Heart left ventricle (tissue), 16 donors: ENCODE measurements at regions not wholly inside any gene's neighbourhood (a gene's known extent, or its start where the extent isn't known, plus 50 kb on each side); places are given as distances from the start of the nearest gene placed in this dataset.
A peak's percentile ranks its signal among the peaks of the same experiment; 100 is the strongest.

Source experiments
- ATAC-seq, 4 donors: fragments of 200-7000 bp; cut with Tn5 transposase; one replicate each; pipeline ENCODE4 v1.9.1; 2020 to 2022; ENCODE audit warnings: moderate library complexity in 4 of 4, mild to moderate bottlenecking in 3 of 4, moderate number of reproducible peaks in 1 of 4
- DNase-seq, 5 donors: peaks; one replicate each; pipeline ENCODE4 v3.0.0-alpha.2; 2020
- H3K27ac ChIP-seq, 12 donors: fragments of 200-600 bp; sonication (generic) in 4 of 12; one replicate each; pipeline versions ENCODE4 v1.5.0 to v1.8.0; 2016 to 2022; ENCODE audit warnings: mild to moderate bottlenecking in 2 of 12
- H3K27me3 ChIP-seq, 9 donors: fragments of 200-600 bp; sonication (generic) in 2 of 9; one replicate each; pipeline versions ENCODE4 v1.5.1 to v1.8.0; 2016 to 2022; ENCODE audit warnings: mild to moderate bottlenecking in 3 of 9
- H3K36me3 ChIP-seq, 9 donors: fragments of 200-600 bp; sonication (generic) in 2 of 9; one replicate each; pipeline versions ENCODE4 v1.5.0 to v1.8.0; 2018 to 2022; ENCODE audit warnings: mild to moderate bottlenecking in 2 of 9
- H3K4me1 ChIP-seq, 12 donors: fragments of 200-600 bp; sonication (generic) in 4 of 12; one replicate each; pipeline versions ENCODE4 v1.5.0 to v1.8.0; 2016 to 2022; ENCODE audit warnings: mild to moderate bottlenecking in 3 of 12
- H3K4me3 ChIP-seq, 12 donors: fragments of 200-600 bp; sonication (generic) in 4 of 12; one replicate each; pipeline versions ENCODE4 v1.5.0 to v1.8.0; 2017 to 2022; ENCODE audit warnings: mild to moderate bottlenecking in 9 of 12, moderate library complexity in 4 of 12
- H3K9me3 ChIP-seq, 12 donors: fragments of 200-600 bp; sonication (generic) in 4 of 12; one replicate each; pipeline versions ENCODE4 v1.5.0 to v1.8.0; 2016 to 2022; ENCODE audit warnings: mild to moderate bottlenecking in 1 of 12
- POLR2A ChIP-seq, 2 donors: fragments of 450-650 bp; IDR thresholded peaks; one replicate each; pipeline ENCODE4 v1.6.1; 2017; ENCODE audit warnings: antibody characterized with exemption in 2 of 2, mild to moderate bottlenecking in 2 of 2, moderate library complexity in 2 of 2
- WGBS, 4 donors: extraction: QIAGEN DNeasy Blood & Tissue Kit in 2 of 4; methylation state at CpG; one replicate each; pipeline versions ENCODE4 v1.1.5 to v1.1.7; 2013 to 2018; 5-methylcytosine and 5-hydroxymethylcytosine counted together
- intact Hi-C, 10 donors: fragments of 100-400 bp; cut with DNase I; formaldehyde crosslinking; loops; one replicate each; pipeline versions ENCODE4 v1.11.1 to v1.14.2; 2022
- TF ChIP-seq, protein P1 (sequence below), 12 donors: fragments of 200-600 bp; sonication (generic) in 4 of 12; IDR thresholded peaks; one replicate each; pipeline versions ENCODE4 v1.5.0 to v1.8.0; 2018 to 2022; ENCODE audit warnings: antibody characterized with exemption in 12 of 12, mild to moderate bottlenecking in 5 of 12
- donor health status: ischemic (EF 13 %, LVEDD 7.1; RV severe dilation, severe dysfunction).
- donor health status: healthy with polysubstance abuse.
- donor health status: DM: no; HTN: yes; CAD: no.
- donor health status: DM: no; HTN: no; CAD: no.
- donor health status: ischemic (EF 25% LVEDD 6.9; RV normal size, moderate dysfunction).
- donor health status: ischemic (EF 25% LVEDD 5.7; RV mildly dilated, moderate dysfunction).
- donor health status: healthy.
- donor health status: DM: yes; HTN: yes; CAD: no.
- donor health status: ischemic (EF 35%, LVEDD 5.7; RV mildly dilated, moderate dysfunction).
- donor health status: nonischemic (EF 11% LVEDD 7.7; RV severe dilation, severe dysfunction).
- donor health status: DM: yes; HTN: yes; CAD: no.
- donor health status: PGD.
- donor health status: ischemic (EF 29% LVEDD 5.4; RV normal size, mild dysfunction).
- donor health status: nonischemic (EF 23%, LVEDD 6.1; RV moderate dilation, normal function).

DNA sequence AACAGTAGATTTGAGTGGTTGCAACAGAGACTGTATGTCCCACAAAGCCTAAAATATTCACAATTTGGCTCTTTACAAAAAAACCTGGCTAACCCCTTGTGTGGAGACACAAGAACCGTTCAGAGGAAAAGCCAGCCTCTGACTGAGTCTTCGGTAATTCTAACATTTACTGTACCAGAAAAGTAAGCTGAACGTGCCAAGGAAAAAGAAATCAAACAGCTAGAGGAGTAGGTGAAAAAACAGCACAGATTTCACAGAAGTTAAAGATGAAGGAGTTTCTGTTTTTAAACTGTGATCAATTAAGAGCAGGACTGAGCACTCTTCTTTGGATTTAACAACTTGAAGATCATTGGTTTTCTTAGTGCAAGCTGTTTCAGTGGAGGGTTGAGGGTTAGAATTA, 424.7 kb upstream of the KIRREL3 start:
- Histone ChIP-seq H3K4me1 (no peaks in the 10 kb centered on the region), H3K27me3 (peaks cover 0 to 7% (median 0%) of the 10 kb centered on the region in 9 donors), H3K36me3 (no peaks in the 10 kb centered on the region), H3K4me3 (no peak overlapping the region), H3K9me3 (peaks cover 0 to 4% (median 0%) of the 10 kb centered on the region in 12 donors), H3K27ac (no peak overlapping the region)
- WGBS, 4 donors: 78 to 84% (median 79%) methylated on average over 3 of the region's 3 CpGs
- DNase-seq (no peak), ATAC-seq (no peak)
- intact Hi-C loops: no loop called here
- TF ChIP-seq, protein P1, sequence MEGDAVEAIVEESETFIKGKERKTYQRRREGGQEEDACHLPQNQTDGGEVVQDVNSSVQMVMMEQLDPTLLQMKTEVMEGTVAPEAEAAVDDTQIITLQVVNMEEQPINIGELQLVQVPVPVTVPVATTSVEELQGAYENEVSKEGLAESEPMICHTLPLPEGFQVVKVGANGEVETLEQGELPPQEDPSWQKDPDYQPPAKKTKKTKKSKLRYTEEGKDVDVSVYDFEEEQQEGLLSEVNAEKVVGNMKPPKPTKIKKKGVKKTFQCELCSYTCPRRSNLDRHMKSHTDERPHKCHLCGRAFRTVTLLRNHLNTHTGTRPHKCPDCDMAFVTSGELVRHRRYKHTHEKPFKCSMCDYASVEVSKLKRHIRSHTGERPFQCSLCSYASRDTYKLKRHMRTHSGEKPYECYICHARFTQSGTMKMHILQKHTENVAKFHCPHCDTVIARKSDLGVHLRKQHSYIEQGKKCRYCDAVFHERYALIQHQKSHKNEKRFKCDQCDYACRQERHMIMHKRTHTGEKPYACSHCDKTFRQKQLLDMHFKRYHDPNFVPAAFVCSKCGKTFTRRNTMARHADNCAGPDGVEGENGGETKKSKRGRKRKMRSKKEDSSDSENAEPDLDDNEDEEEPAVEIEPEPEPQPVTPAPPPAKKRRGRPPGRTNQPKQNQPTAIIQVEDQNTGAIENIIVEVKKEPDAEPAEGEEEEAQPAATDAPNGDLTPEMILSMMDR (IDR thresholded peaks at IDR 0.05): no peak
- no peak for TF ChIP-seq POLR2A (IDR thresholded peaks at IDR 0.05)

DNA sequence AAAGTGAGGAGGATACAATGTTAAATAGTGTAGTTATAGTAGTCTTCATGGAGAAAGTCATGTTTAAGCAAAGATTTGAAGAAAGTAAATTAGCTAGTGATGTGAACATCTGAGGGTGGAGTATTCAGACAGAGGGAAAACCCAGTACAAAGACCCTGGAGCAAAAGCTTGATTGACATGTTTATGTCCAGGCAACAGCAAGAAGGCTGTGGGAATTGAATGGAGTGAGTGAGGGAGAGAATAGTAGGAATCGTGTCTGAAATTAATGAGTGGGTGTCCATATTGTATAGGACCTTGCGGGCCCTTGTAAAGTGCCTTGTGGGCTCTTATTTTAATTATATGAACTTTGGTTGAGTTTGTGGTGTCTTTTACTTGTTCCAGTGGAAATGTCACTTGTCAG, 424.1 kb upstream of the KIRREL3 start:
- Histone ChIP-seq H3K9me3 (peaks cover 0 to 4% (median 0%) of the 10 kb centered on the region in 12 donors), H3K27ac (no peak overlapping the region), H3K4me1 (no peaks in the 10 kb centered on the region), H3K4me3 (no peak overlapping the region), H3K36me3 (no peaks in the 10 kb centered on the region), H3K27me3 (peaks cover 0 to 7% (median 0%) of the 10 kb centered on the region in 9 donors)
- no peak for TF ChIP-seq POLR2A (IDR thresholded peaks at IDR 0.05)
- TF ChIP-seq, protein P1 (IDR thresholded peaks at IDR 0.05): no peak
- no peak for DNase-seq
- WGBS, 4 donors: 84 to 88% (median 87%) methylated on average over 2 of the region's 2 CpGs
- ATAC-seq: no peak
- intact Hi-C loops: no loop called here

GRCh38 chr11:127420139-127420538, 419.6 kb upstream of the KIRREL3 start:
- intact Hi-C loops: no loop called here
- ATAC-seq (no peak), DNase-seq (no peak)
- Histone ChIP-seq H3K4me3 (no peak overlapping the region), H3K9me3 (peaks cover 0 to 4% (median 0%) of the 10 kb centered on the region in 12 donors), H3K4me1 (no peaks in the 10 kb centered on the region), H3K36me3 (no peaks in the 10 kb centered on the region), H3K27me3 (peaks cover 0 to 7% (median 0%) of the 10 kb centered on the region in 9 donors), H3K27ac (no peak overlapping the region)
- TF ChIP-seq, protein P1 (IDR thresholded peaks at IDR 0.05): peak in 2 of 12 donors; percentile 16 to 21
- TF ChIP-seq POLR2A (IDR thresholded peaks at IDR 0.05): no peak

DNA sequence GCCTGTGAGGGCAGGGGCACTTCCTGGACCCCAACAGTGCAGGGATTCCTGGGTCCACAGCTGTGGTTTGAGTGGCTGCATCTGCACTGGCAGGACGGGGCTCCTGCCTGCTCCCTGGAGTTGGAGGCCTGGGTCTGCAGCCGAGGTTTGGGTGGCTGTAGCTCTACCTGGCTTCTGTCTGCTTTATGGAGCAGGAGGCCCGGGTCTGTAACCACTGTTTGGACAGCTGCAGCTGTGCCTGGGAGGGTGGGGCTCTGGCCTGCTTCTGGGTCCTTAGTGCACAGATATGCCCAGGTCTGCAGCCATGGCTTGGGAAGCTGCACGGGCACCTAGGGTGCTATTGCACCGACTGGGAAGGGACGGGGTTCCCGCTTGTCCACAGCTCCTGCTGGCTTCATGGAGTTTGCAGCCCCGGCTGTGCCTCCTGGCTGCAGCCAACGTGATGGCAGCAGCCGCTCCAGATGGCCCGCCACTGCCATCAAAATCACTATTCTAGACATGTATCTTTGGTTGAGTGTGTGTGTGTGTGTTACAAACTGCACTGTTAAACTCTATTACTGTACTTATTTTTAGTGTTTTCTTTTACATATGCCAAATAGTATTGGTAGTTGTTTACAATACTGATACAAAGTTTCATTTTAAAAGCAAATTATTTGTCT, 412.3 kb upstream of the KIRREL3 start:
- no peaks in the 10 kb centered on the region for H3K4me1 ChIP-seq
- DNase-seq (no peak), ATAC-seq (no peak)
- intact Hi-C loops: no loop called here
- H3K9me3 ChIP-seq: peaks cover 0 to 27% (median 13%) of the 10 kb centered on the region in 12 donors
- TF ChIP-seq, protein P1 (IDR thresholded peaks at IDR 0.05): no peak
- no peak for TF ChIP-seq POLR2A (IDR thresholded peaks at IDR 0.05)
- H3K4me3 ChIP-seq: no peak overlapping the region
- H3K36me3 ChIP-seq: no peaks in the 10 kb centered on the region
- peaks cover 0 to 3% (median 0%) of the 10 kb centered on the region in 9 donors for H3K27me3 ChIP-seq
- 76 to 89% (median 82%) methylated on average over 7 to 11 of the region's 11 CpGs for WGBS, 4 donors
- no peak overlapping the region for H3K27ac ChIP-seq
